HK-2 (cell line): ENCODE measurements at regions not wholly inside any gene's neighbourhood (a gene's known extent, or its start where the extent isn't known, plus 50 kb on each side); places are given as distances from the start of the nearest gene placed in this dataset.
"Not testable (repeated sequence)": the region's sequence is repeated elsewhere in the genome, so short reads cannot be mapped to it uniquely, and the experiment has no call there.

Source experiments
- DNase-seq: peaks from one replicate; pipeline ENCODE4 v3.0.0-alpha.2; 2018; ENCODE audit not compliant: unreplicated experiment

DNA sequence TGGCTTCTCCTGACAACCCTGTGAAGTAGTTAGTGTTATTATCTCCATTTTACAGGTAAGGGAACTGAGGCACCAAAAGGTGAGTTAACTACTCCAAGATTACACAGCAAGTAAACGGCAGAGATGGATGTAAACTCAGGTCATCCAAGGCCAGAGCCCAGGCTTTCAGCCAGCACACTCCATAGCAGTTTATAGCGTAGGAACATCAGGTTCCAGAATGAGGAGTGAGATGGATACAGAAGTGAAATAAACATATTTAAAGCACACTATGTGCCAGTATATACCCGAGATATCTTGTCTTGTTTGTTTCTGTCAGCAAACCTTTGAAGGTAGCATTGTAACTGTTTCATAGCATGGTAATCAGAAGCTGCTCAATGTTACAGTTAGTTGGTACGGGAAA is 279.0 kb downstream of the OXSM start:
- no peak for DNase-seq

DNA sequence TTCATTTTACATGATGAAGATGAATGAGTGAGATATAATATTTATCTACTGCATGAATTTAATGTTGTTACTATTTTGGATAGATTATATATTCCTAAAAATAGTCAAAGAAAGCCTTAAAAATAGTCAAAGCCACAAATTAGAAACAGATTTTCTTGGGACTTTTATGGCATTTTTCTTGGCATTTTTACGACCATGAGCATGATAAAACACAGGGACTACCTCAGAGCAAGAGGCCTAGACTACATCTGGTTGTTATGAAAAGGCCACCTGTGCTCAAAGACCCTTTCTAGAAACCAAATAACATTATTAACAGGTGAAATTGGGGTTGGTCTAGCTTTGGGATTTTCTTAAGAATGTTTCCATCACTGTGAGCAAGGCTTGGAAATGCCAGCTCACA is 281.0 kb downstream of the OXSM start:
- no peak for DNase-seq

DNA sequence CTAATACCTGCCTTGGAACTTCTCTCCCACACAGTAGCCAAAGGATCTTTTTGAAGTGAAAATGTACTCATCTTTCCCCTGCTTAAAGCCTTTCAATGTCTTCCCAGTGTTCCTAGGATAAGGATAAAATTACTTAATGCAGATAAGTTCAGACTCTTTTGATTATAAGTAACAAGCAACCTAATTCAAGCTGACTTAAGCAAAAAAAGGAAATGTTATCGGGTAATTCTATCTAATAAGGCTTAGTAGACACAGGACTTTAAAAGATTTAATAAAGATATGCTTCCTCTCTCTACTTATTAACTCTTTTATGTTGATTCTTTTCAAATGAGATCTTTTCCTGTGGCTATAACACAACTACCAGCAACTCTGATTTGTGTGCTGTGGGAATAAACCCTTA is 284.2 kb downstream of the OXSM start:
- no peak for DNase-seq

DNA sequence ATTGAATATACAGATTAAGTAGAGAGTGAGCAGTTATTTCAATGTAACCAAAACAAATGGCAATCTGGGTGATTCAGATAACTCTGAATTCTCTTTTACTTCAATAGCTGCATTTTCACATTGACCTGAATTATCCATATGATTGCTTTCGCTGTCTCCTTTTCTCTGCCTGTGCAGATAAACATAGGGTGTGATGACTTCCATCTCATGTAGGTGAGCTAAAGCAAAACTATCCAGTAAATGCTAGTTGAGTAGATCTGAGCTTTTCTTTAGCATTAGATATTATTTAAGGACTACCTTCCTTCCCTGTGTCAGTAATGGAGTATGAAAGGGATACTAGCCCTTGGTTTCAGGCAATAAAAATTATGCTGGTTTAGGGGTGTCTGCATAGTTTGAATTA is 288.6 kb downstream of the OXSM start:
- no peak for DNase-seq

DNA sequence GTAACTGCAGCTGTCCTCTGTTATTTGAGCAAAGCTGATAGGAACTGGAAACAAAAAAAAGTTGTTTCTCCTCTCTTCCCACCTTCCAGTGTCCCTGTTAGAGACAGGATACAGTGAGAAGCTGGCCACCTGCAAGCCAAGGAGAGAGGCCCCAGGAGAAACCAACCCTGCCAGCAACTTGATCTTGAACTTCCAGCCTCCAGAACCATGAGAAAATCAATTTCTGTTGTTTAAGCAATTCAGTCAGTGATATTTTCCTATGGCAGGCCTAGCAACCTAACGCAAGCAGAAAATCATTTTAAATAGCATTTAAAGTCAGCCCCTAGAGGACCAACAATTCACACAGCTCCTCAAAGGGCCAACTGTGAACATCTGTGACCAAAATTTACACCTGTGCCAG is 291.3 kb downstream of the OXSM start:
- no peak for DNase-seq

DNA sequence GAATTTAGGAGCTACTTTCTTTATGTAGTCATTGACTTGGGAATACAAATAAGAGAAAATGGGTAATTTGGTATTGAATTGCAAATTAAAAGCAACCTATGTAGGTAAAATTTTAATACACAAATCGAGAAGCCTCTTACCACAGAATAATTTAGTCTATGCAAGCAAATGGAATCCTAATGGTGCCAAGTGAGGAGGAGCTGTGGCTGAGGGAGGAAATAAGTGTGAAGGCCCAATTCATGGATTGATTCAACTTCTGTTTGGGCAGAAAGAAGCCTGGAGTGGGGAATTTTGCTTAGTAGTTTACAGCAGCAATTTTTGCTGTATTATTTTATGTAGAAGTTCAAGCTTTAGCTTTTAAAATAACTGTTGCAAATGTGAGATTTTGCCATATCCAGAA is 291.9 kb downstream of the OXSM start:
- no peak for DNase-seq

DNA sequence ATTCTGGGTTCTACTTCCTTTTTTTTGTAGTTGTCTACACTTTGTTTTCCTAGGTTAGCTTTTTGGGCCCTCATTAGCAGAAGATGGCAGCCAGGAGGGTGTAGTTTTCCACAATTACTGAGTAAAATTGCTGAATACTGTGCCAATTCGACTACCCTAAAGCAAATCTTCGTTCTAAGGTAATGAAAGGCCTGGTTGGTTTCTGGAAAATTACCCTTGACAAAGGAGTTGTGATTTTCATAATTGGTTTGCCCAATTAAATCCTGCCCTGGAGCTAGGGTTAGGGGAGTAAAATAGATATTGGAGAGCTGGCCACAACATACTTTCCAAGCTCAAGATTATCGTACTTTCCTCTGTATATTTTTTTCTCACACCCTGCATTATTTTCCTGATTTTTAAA is 293.0 kb downstream of the OXSM start:
- no peak for DNase-seq

DNA sequence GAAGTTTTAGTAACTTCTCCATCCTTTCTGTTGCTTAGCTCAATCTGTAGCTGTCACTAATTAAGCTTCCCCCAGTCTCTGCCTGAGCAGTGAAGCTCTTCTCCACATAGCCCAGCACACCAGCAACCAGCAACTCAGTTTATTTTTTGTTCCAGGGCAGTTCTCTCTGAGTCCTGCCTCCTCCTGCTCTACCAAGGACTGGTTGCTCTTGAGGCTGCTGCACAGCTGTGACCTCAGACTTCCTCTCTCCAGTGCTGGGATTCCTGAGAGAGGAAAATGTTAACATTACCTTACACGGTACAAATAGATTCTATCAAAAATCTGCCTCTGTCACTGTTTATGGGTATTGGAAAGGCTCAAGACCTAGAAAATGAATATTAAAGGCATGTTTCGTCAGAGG is 294.7 kb downstream of the OXSM start:
- no peak for DNase-seq

DNA sequence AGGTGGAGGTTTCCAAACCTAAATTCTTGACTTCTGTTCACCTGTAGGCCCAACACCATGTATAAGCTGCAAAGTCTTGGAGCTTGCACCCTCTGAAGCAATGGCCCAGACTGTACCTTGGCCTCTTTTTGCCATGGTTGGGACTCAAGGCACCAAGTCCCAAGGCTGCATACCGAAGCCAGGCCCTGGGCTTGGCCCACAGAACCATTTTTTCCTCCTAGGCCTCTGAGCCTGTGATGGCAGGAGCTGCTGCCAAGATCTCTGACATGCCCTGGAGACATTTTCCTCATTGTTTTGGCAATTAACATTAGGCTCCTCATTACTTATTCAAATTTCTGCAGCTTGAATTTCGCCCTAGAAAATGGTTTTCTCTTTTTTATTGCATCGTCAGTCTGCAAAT is 297.9 kb downstream of the OXSM start:
- no peak for DNase-seq

DNA sequence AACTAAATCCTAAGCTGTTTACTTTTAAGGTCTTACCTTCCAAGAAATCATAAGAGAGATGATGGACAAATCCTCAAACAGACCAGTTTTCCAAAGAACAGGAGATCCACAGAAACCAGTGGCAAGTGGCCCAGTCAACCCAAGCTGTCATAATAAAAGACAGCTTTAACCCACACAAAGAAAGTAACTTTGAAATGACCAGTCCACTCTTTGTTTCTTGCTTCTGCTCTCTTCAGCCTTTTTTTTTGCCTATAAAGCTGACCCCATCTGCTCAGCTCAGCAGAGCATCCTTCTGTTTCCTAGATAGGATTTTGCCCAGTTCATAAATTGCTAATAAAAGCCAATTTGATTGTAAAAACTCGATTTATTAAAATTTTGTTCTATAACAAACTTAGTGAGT is 299.4 kb downstream of the OXSM start:
- DNase-seq = no peak

DNA sequence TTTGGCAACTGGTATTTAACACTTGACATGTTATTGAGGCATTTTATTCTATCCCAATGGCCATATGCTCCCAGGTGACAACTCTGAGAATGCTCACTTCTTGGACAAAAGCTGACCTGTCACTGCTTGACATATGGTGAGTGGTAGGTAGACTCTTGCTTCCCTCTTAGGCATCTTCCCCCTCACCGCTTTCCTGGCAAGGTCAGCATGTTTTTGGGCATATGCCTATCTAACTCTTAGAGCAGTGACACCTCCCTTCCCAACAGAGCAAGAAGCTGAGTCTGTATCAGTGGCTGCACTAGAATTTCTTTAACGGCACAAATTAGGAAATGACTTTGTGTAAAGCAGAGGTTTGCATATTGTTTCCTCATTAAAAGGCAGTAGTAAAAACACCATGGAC is 300.7 kb downstream of the OXSM start:
- DNase-seq = no peak

DNA sequence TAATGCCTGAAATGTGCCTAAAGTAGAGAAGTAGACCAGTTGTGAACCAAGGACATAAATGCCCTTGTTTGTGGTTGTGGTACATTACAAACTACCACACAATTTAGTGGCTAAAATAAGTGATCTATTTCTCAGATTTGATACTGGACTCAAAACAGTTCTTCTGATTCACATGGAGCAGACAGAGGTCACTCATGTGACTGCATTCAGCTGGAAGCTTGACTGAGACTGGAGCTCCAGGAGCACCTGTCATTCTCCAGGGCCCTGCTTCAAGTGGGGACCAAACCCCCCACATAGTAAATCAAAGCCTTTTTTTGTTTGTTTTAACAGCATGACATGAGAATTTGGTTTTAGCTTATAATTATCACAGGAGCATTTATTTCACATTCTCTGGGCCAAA is 301.2 kb downstream of the OXSM start:
- DNase-seq = no peak

DNA sequence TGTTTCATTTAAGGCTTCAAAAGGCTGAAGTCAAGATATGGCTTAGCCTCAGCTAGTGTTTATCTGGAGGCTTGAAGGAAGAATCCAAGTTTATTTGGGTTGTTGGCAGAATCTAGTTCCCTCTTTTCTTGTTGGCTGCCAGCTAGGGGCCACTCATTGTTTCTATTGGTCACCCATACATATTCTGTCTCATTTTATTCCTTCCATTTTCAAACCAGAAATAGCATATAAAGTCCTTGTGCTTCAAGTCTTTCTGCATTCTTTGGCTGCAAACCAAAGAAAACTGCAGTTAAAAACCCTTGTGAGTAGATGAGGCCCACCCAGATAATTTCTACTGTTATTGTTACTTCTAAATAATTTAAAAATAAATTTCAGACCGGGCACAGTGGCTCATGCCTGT is 301.7 kb downstream of the OXSM start:
- DNase-seq = no peak

DNA sequence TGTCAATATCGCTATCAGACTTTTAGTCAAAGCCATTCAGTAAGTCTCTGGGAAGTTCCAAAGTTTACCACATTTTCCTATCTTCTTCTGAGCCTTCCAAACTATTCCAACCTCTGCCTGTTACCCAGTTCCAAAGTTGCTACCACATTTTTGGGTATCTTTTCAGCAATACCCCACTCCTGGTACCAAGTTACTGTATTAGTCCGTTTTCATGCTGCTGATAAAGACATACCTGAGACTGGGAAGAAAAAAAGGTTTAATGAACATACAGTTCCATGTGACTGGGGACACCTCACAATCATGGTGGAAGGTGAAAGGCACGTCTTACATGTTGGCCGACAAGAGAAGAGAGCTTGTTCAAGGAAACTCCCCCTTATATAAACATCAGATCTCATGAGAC is 307.2 kb downstream of the OXSM start:
- DNase-seq = not testable (repeated sequence)

DNA sequence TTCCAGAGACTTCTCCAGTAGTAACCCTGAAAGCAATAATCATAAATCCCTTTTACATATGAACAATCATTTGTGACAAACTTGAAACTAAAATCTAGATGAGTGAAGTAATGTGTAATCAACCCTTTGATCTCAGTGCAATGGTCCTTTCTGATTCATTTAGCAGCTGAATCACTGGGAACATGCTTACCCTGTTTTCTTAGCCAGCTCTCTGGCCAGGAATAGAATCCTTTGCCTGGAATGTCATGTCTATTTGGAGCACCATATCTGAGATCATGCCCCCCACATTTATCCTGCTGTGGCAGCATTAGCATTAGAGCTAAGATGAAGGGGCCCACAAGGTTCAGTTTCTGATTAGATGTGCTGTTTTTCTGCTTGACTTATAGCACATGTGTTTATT is 309.8 kb downstream of the OXSM start:
- no peak for DNase-seq

DNA sequence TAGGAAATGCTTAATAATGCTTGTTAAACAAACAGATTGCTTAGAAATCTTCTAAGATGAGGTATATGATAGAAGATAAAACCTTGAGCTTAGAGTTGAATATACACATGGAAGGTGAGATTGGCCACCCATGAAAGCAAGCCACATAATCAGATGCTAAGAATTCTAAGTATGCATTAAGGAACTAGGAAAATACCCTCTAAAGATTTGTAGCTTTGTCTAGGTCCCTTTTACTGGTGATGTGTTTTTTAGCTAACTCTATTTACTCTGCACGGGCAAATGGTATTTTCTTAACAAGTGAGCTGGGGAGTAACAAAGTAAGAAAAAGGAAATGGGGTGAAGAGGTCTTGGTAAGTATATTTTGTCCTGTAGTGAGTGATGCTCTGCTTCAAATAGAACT is 310.3 kb downstream of the OXSM start:
- DNase-seq = no peak

DNA sequence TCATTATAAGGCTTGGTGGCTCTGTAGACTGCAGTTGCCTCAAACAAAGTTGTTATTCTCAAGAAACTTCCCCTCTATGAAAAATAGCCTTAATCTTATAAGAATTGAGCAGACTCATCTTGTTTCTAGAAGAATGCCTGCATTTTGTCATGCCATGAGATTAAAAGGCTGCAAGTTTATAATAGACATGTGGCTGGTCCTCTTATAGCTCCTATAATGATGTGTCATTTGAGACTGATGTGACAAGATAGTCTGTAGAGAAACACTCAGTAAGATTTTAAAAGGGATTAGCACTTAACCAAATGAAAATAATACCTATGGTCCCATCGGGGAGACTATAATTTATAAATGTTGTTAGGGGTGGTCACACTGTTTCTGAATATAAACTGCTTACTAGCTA is 312.5 kb downstream of the OXSM start:
- DNase-seq = no peak

DNA sequence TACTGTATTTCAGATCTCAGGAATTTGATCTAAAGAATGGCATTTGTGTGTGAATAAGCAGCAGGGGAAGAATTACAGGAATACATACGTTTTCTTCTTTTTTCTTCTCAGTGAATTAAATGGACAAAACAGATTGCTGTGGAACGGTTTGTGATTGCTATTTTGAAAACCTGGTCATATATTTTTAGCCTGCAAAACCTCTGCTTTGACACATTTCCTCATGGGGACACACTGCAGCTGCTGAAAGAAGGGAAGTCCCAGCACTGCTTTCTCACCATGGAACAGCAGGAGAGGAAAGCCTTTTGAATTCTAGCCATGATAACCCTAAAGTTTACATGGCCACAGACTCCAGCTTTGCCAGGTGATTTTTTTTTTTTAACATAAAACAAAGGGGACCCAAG is 315.0 kb downstream of the OXSM start:
- no peak for DNase-seq

DNA sequence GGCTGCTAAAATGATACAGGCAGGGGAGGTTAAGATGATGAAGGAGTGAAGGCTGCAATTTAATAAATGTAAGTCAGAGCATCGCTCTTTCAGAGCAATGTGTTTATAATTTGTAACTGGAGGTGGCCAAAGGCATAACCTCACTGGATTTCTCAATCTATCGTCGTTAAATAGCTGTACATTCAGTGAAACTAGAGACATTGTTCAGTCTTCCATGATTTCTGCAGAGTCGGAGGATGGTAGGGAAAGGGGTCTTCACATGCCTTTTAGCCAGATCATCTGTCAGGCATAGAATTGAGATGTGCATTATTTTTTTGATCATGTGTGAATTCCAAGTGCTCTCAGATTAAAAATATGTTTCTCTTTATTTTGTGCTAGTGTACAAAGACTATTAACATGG is 315.4 kb downstream of the OXSM start:
- DNase-seq = no peak

DNA sequence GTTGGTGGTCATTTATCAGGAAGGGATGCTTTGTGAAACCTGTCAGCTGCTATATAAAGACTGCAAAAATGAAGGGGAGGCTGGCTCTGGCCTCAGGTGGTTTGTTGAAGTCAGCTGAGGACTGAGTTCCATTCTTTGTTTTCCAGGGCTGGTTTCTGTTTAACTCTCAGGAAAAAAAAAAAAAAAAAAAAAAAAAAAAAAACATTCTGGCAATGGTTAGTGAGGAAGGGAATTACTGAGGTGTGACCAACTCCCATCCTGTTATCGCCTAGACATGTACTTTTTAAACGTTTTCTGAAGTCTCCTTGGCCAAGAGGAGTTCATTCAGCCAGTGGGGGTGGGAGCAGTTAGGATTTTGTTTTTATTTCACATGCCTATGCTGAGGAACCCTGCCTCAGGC is 316.3 kb downstream of the OXSM start:
- DNase-seq = peak; percentile 2

DNA sequence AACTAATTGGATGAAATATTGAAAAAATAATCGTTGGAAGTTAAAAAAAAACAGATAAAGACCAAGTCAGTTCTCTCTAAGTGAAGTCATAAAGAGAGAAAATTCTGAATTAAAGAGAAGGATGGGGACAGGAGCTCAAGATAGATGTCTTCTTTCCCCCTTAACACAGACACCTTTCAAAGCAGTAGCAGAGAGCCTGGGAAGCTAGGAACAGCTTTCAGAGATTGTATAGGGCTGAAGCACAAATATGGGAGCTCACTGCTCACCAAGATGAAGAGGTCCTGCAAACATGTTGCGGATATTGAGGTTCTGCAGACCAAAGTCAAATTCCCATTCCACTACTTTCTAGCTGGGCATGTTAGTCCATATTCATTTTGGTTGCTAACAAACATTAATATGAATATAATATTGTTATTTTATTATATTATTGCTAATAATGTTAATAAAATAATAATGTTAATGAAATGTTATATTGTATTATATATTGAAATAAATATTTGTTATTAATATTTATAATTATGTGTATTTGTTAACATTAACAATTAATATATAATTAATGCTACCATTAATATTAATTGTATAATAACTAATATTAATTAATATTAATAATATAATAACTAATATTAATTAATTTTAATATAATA is 319.1 kb downstream of the OXSM start:
- DNase-seq = no peak

DNA sequence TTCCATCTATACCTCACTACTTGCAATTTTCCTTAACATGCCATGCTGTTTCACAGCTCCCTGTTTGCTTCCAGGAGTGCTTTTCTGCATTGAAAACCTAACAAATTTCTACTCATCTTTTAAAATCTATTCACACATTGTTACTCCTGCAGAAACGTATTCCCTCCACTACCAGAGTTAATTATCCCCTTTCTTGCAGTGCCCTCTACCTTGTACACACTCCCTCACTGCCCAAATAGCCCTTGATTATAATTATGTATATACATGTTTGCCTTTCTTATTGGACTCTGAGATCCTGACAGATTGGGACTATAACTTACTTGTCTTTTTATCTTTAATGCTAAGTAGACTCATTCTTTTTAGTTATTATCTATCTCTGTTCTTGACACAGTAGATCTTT is 325.0 kb downstream of the OXSM start:
- DNase-seq = no peak

DNA sequence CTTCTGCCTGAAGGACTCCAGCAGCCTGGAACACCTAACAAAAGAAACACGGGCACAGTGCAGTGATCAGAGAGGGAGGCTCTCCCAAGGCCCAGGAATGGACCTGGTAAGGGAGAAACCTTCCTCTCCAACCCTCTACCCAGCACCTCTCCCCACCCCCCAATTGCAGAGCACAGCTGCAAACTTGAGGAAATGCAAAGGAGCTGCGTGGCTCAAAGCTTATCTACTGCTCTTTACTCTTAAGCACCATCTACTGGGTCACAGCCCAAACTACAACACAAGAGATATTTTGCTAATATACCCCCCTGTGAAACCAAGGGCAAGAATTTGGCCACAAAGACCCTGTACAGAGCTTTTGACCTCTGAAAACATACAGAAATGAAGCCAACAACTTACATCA is 328.3 kb downstream of the OXSM start:
- DNase-seq = peak; percentile 2

DNA sequence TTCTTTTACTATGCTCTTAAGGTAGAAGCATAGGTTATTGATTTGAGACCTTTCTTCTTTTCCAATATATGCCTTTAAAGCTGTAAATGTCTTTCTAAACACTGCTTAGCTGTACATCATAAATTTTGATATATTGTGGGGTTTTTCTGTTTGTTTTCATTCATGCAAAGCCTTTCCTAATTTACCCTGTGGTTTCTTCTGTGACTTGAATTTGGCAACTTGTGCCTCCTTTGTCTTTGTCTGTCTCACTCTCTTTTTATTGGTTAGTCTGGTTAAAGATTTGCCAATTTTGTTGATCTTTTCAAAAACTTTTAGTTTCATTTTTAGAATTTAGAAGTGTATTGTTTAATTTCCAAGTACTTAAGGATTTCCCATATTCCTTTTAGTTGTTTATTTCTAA is 343.1 kb downstream of the OXSM start:
- no peak for DNase-seq

DNA sequence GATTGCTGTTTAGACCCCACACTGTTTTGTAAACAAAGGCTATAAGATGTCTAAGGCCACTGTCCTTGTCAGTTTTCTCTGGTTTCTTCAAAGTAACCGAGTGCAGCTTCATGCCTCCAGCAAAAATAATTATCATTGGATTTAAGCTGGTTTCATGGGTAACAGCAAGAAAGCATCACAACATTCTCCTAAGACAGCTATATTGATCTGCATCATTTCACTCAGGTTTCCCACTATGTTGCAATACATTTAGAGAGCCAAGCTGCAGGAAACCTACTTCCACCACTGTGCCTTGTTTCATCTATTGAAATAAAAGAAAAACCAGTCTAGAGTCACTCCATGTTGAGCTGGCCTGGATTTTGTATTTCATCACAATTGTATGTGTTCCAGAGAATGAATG is 351.4 kb downstream of the OXSM start:
- DNase-seq = no peak
